ENCODE measurements at regions not wholly inside any gene's neighbourhood (a gene's known extent, or its start where the extent isn't known, plus 50 kb on each side); places are given as distances from the start of the nearest gene placed in this dataset.

GRCh38 chr6:19424853-19425252 is 412.3 kb upstream of the ID4 start:
- Histone ChIP-seq H3K4me3 (no peak overlapping the region), H3K4me1 (no peaks in the 10 kb centered on the region), H3K36me3 (no peaks in the 10 kb centered on the region), H3K9me3 (no peaks in the 10 kb centered on the region), H3K27me3 (no peaks in the 10 kb centered on the region), H3K27ac (no peak overlapping the region)
- intact Hi-C loops (cut with DNase I) = no loop called here
- no peak for DNase-seq (ENCODE audit: low spot score in 2 of 2)
- no peak for TF ChIP-seq CTCF (IDR thresholded peaks at IDR 0.05)

- no peaks in the 10 kb centered on the region for H3K27me3 ChIP-seq
- no peak for DNase-seq (ENCODE audit: low spot score in 2 of 2)
- H3K4me1 ChIP-seq = no peaks in the 10 kb centered on the region
- no peak overlapping the region for H3K27ac ChIP-seq
- no peaks in the 10 kb centered on the region for H3K36me3 ChIP-seq
- no peak for TF ChIP-seq CTCF (IDR thresholded peaks at IDR 0.05)
- intact Hi-C loops (cut with DNase I) = no loop called here
- H3K9me3 ChIP-seq = no peaks in the 10 kb centered on the region
- no peak overlapping the region for H3K4me3 ChIP-seq
Observed at GRCh38 chr6:19427548-19427947, 409.6 kb upstream of the ID4 start.

- Histone ChIP-seq H3K4me3 (no peak overlapping the region), H3K27ac (no peak overlapping the region)
Observed at GRCh38 chr6:19432966-19433498, 404.1 kb upstream of the ID4 start.

GRCh38 chr6:19434065-19434464 is 403.1 kb upstream of the ID4 start:
- no peak overlapping the region for H3K27ac ChIP-seq
- H3K9me3 ChIP-seq = no peaks in the 10 kb centered on the region
- TF ChIP-seq CTCF (IDR thresholded peaks at IDR 0.05) = no peak
- DNase-seq (ENCODE audit: low spot score in 2 of 2) = no peak
- H3K4me1 ChIP-seq = no peaks in the 10 kb centered on the region
- H3K36me3 ChIP-seq = no peaks in the 10 kb centered on the region
- H3K4me3 ChIP-seq = no peak overlapping the region
- intact Hi-C loops (cut with DNase I) = no loop called here
- no peaks in the 10 kb centered on the region for H3K27me3 ChIP-seq

More at GRCh38 chr6:19432966-19433498, 404.1 kb upstream of the ID4 start:
- no peaks in the 10 kb centered on the region for H3K4me1 ChIP-seq
- no peaks in the 10 kb centered on the region for H3K36me3 ChIP-seq
- intact Hi-C loops (cut with DNase I) = no loop called here
- H3K27me3 ChIP-seq = no peaks in the 10 kb centered on the region
- no peaks in the 10 kb centered on the region for H3K9me3 ChIP-seq
- no peak for TF ChIP-seq CTCF (IDR thresholded peaks at IDR 0.05)
- no peak for DNase-seq (ENCODE audit: low spot score in 2 of 2)

- no peaks in the 10 kb centered on the region for H3K36me3 ChIP-seq
- intact Hi-C loops (cut with DNase I) = no loop called here
- no peak overlapping the region for H3K27ac ChIP-seq
- H3K4me1 ChIP-seq = no peaks in the 10 kb centered on the region
- no peak overlapping the region for H3K4me3 ChIP-seq
- no peaks in the 10 kb centered on the region for H3K27me3 ChIP-seq
- no peaks in the 10 kb centered on the region for H3K9me3 ChIP-seq
- no peak for DNase-seq (ENCODE audit: low spot score in 2 of 2)
- no peak for TF ChIP-seq CTCF (IDR thresholded peaks at IDR 0.05)
Observed at GRCh38 chr6:19435755-19436154, 401.4 kb upstream of the ID4 start.

Measured in ascending aorta (tissue), 2 donors.